GM13976 (cell line): ENCODE measurements at regions not wholly inside any gene's neighbourhood (a gene's known extent, or its start where the extent isn't known, plus 50 kb on each side); places are given as distances from the start of the nearest gene placed in this dataset.

Experiments
- DNase-seq: peaks from one replicate; pipeline ENCODE4 v3.0.0; 2012; ENCODE audit warnings: low spot score
- CTCF ChIP-seq: IDR thresholded peaks from 2 replicates; pipeline ENCODE4 v1.5.1; 2012; ENCODE audit warnings: borderline replicate concordance, mild to moderate bottlenecking; ENCODE audit not compliant: insufficient read depth; ENCODE audit errors: extremely low read depth, missing control alignments, control extremely low read depth
- in situ Hi-C: fragments of 300-500 bp; cut with MboI; formaldehyde crosslinking; loops from one replicate; pipeline ENCODE4 v1.12.0; 2022; ENCODE audit warnings: low sequenced_read_pairs, mixed read lengths, inconsistent platforms; ENCODE audit not compliant: unreplicated experiment

- no peak for DNase-seq
- no peak for TF ChIP-seq CTCF
- in situ Hi-C loops, result no loop called here
Observed at GRCh38 chr3:17852217-17852616, 109.8 kb upstream of the TBC1D5 start.

- no peak for DNase-seq
- in situ Hi-C loops, result no loop called here
- no peak for TF ChIP-seq CTCF
Observed at GRCh38 chr3:17850448-17850847, 108.0 kb upstream of the TBC1D5 start.

- DNase-seq, result no peak
- TF ChIP-seq CTCF, result no peak
- in situ Hi-C loops, result loop anchor here (25.0 kb wide), 1 partner anchor 586 kb away; no protein-coding TSS in a partner anchor
Observed at GRCh38 chr3:17848102-17848501, 105.7 kb upstream of the TBC1D5 start.

GRCh38 chr3:17847156-17847555 is 104.7 kb upstream of the TBC1D5 start:
- in situ Hi-C loops, result loop anchor here (25.0 kb wide), 1 partner anchor 585 kb away; no protein-coding TSS in a partner anchor
- TF ChIP-seq CTCF, result no peak

GRCh38 chr3:17846466-17846865 is 104.0 kb upstream of the TBC1D5 start:
- no peak for TF ChIP-seq CTCF
- DNase-seq, result no peak
- in situ Hi-C loops, result loop anchor here (25.0 kb wide), 1 partner anchor 584 kb away; no protein-coding TSS in a partner anchor

More at GRCh38 chr3:17847156-17847555, 104.7 kb upstream of the TBC1D5 start:
- no peak for DNase-seq

GRCh38 chr3:17845026-17845812 is 102.8 kb upstream of the TBC1D5 start:
- DNase-seq, result no peak
- in situ Hi-C loops, result loop anchor here (25.0 kb wide), 1 partner anchor 583 kb away; no protein-coding TSS in a partner anchor
- no peak for TF ChIP-seq CTCF
